ENCODE measurements at regions not wholly inside any gene's neighbourhood (a gene's known extent, or its start where the extent isn't known, plus 50 kb on each side); places are given as distances from the start of the nearest gene placed in this dataset.

- Histone ChIP-seq H3K27me3 (no peaks in the 10 kb centered on the region), H3K4me3 (no peak overlapping the region), H3K36me3 (no peaks in the 10 kb centered on the region), H3K4me1 (no peaks in the 10 kb centered on the region), H3K9me3 (no peaks in the 10 kb centered on the region), H3K27ac (no peak overlapping the region)
- intact Hi-C loops (cut with DNase I) = no loop called here
- TF ChIP-seq CTCF (IDR thresholded peaks at IDR 0.05) = no peak
- DNase-seq (ENCODE audit: low spot score in 2 of 2) = no peak
These were observed 61.0 kb upstream of the RNF32 start for GRCh38 chr7:156579566-156579965.

DNA sequence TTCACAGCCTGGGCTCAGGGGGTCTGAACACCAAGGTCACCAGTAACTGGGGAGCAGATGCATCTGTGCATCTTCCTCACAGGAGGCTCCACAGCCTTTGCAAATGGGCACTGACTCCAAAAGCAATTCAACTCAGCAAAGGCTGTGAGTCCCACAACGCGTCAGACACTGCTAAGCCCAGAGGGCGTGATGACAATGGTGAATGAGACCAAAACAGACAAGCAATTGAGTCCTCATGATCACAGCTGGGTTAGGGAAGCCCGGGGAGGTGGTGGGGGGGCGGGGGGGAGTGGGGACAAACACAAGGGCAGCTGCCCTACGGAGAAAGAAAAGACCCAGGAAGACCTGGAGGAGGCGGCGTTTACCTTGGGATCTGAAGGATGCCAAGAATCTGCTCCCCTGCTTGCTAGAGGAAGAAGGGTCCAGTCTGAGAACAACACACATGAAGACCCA, 61.6 kb upstream of the RNF32 start:
- DNase-seq (ENCODE audit: low spot score in 2 of 2) = no peak
- Histone ChIP-seq H3K9me3 (no peaks in the 10 kb centered on the region), H3K4me3 (no peak overlapping the region), H3K27ac (no peak overlapping the region), H3K36me3 (no peaks in the 10 kb centered on the region), H3K4me1 (no peaks in the 10 kb centered on the region), H3K27me3 (no peaks in the 10 kb centered on the region)
- no peak for TF ChIP-seq CTCF (IDR thresholded peaks at IDR 0.05)
- intact Hi-C loops (cut with DNase I) = no loop called here

DNA sequence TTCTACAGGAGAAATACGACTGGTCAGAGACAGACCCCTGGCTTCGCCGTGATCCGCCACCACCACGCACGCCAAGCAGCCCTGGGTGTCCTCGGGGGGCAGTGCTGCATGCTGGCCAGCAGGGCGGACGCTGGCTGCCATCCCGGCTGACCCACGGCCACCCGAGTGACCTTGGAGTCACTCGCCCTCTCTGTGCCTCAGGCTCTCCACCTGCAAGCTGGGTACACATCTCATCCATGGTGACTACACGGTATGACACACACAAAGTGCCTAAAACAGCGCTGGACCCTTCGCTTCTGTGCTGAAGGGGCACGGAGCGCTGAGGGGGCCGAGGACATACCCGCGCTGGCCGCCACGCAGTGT, 62.0 kb upstream of the RNF32 start:
- intact Hi-C loops (cut with DNase I) = no loop called here
- H3K36me3 ChIP-seq = no peaks in the 10 kb centered on the region
- TF ChIP-seq CTCF (IDR thresholded peaks at IDR 0.05) = no peak
- DNase-seq (ENCODE audit: low spot score in 2 of 2) = no peak
- no peaks in the 10 kb centered on the region for H3K4me1 ChIP-seq
- H3K27ac ChIP-seq = no peak overlapping the region
- H3K27me3 ChIP-seq = no peaks in the 10 kb centered on the region
- H3K9me3 ChIP-seq = no peaks in the 10 kb centered on the region
- H3K4me3 ChIP-seq = no peak overlapping the region

DNA sequence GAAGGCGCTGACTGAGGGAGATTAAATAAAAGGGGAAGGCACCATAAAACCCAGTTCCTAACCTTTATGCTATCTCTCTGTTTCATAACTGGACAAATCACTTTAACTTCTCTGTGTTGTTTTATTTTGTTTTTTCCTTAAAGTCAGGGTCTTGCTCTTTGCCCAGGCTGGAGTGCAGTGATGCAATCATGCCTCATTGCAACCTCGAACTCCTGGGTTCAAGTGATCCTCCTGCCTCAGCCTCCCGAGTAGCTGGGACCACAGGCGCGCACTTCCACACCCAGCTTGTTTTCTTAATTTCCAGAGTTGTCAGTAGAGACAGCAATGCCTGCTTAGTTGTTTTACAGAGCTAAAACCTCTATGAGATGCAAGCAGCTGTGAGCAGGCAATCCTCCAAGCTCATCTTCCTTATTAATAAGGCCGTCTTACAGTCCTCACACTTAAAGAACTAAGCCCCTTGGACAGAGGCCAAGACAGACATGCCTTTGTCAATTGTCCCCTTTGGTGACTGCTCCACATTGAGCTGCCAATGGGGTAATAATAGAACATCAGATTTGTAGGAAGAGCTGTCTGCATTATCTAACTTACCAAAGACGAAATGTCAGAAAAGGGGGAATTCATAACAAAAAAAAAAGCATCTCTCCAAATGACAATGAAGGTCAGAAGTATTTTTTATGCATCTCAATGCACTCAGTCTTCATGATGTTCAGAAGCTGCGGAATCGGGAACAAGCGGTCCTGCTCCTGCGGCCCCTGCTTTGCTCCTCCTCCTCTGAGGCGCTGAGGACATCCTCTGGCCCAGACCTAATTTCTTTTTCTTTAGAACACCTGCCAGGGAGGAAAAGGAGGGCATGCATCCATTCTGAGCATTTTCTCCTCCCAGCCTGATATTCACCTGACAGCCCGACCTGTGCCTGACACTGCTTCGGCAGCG, 62.7 kb upstream of the RNF32 start:
- no peak for DNase-seq (ENCODE audit: low spot score in 2 of 2)
- no peaks in the 10 kb centered on the region for H3K36me3 ChIP-seq
- no peaks in the 10 kb centered on the region for H3K9me3 ChIP-seq
- H3K4me3 ChIP-seq = no peak overlapping the region
- TF ChIP-seq CTCF (IDR thresholded peaks at IDR 0.05) = no peak
- H3K27ac ChIP-seq = no peak overlapping the region
- no peaks in the 10 kb centered on the region for H3K4me1 ChIP-seq
- H3K27me3 ChIP-seq = no peaks in the 10 kb centered on the region
- intact Hi-C loops (cut with DNase I) = no loop called here

- Histone ChIP-seq H3K27me3 (no peaks in the 10 kb centered on the region), H3K27ac (no peak overlapping the region), H3K9me3 (no peaks in the 10 kb centered on the region), H3K36me3 (no peaks in the 10 kb centered on the region), H3K4me3 (no peak overlapping the region), H3K4me1 (no peaks in the 10 kb centered on the region)
- no peak for DNase-seq (ENCODE audit: low spot score in 2 of 2)
- no peak for TF ChIP-seq CTCF (IDR thresholded peaks at IDR 0.05)
- intact Hi-C loops (cut with DNase I) = no loop called here
These were observed 64.1 kb upstream of the RNF32 start for GRCh38 chr7:156576216-156577058.
